ENCODE measurements at regions not wholly inside any gene's neighbourhood (a gene's known extent, or its start where the extent isn't known, plus 50 kb on each side); places are given as distances from the start of the nearest gene placed in this dataset.

DNA sequence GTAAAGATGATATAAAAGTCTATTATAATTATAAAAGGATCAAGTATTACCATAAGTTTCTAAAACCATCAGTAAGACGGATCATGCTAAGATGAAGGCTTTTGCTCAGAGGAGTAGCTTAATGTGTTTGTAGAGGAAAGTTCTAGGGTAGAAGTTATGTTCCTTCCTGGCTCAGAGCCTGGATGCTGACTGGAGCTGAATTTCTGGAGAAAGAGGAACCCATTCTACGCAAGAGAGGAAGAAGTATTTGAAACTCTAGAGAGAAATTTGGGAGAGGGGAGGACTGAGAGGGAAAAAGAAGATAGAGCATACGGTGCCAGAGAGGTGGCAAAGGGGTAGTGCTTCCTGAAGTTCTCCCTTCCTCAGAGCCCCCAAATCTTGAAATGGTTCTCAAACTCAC is 51.4 kb upstream of the SGCG start:
- no peaks in the 10 kb centered on the region for H3K79me2 ChIP-seq (ENCODE audit: insufficient read depth, low read length)
- no peaks in the 10 kb centered on the region for H3K4me1 ChIP-seq (ENCODE audit: insufficient read depth, low read length, poor library complexity, severe bottlenecking)
- no peak overlapping the region for H2AFZ ChIP-seq (ENCODE audit: low read length)
- TF ChIP-seq EZH2phosphoT487 (IDR thresholded peaks at IDR 0.05; ENCODE audit: borderline replicate concordance) (no peak), CTCF (conservative IDR thresholded peaks at IDR 0.05; ENCODE audit: low read length) (no peak)
- H3K27me3 ChIP-seq (ENCODE audit: insufficient read depth, low read length, poor library complexity, severe bottlenecking): no peaks in the 10 kb centered on the region
- no peaks in the 10 kb centered on the region for H4K20me1 ChIP-seq (ENCODE audit: insufficient read depth, low read length, poor library complexity, severe bottlenecking)
- no peaks in the 10 kb centered on the region for H3F3A ChIP-seq (ENCODE audit: low read depth)
- no peak overlapping the region for H3K4me3 ChIP-seq (ENCODE audit: low read length, poor library complexity, severe bottlenecking)
- H3K9ac ChIP-seq (ENCODE audit: low read depth, low read length, poor library complexity, severe bottlenecking): no peak overlapping the region
- H3K9me2 ChIP-seq (replicated peaks; ENCODE audit: low read depth, low read length): no peaks in the 10 kb centered on the region
- H3K4me2 ChIP-seq (ENCODE audit: low read depth, low read length, poor library complexity, severe bottlenecking): no peak overlapping the region
- no peaks in the 10 kb centered on the region for H3K36me3 ChIP-seq (ENCODE audit: insufficient read depth, low read length)
- H3K9me3 ChIP-seq (ENCODE audit: insufficient read depth, low read depth, low read length): no peaks in the 10 kb centered on the region
